Keratinocyte (primary cell): ENCODE measurements at regions not wholly inside any gene's neighbourhood (a gene's known extent, or its start where the extent isn't known, plus 50 kb on each side); places are given as distances from the start of the nearest gene placed in this dataset.

Experiments
- EZH2 ChIP-seq: IDR thresholded peaks from one replicate; pipeline ENCODE4 v1.6.1; 2012; ENCODE audit warnings: inconsistent platforms, mild to moderate bottlenecking, low read length, moderate library complexity
- TF ChIP-seq, protein P1 (sequence below), 3 experiments: IDR thresholded peaks in 1 of 3; conservative IDR thresholded peaks in 1 of 3; optimal IDR thresholded peaks in 1 of 3; 2 replicates in 2 of 3; 3 replicates in 1 of 3; pipeline versions ENCODE3 to v1.5.1; 2011; ENCODE audit warnings: low read length in 3 of 3, mild to moderate bottlenecking in 3 of 3, moderate library complexity in 2 of 3, control low read depth in 1 of 3, inconsistent platforms in 1 of 3; ENCODE audit not compliant: insufficient read depth in 2 of 3; ENCODE audit errors: extremely low read depth in 1 of 3

DNA sequence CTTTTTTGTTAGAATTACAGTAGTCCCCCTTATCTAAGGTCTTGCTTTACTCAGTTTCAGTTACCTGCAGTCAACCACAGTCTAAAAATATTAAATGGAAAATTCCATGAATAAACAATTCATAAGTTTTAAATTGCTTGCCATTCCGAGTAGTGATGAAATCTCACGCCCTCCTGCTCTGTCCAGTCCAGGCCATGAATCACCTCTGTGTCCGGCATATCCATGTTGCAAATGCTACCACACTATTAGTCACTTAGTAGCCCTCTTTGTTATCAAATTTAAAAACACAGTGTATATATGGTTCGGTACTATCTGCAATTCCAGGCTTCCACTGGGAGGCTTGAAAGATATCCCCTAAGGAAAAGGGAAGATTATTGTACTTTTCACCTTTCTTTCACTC, 164.6 kb upstream of the FAM83B start:
- TF ChIP-seq EZH2 = no peak
- TF ChIP-seq, protein P1, sequence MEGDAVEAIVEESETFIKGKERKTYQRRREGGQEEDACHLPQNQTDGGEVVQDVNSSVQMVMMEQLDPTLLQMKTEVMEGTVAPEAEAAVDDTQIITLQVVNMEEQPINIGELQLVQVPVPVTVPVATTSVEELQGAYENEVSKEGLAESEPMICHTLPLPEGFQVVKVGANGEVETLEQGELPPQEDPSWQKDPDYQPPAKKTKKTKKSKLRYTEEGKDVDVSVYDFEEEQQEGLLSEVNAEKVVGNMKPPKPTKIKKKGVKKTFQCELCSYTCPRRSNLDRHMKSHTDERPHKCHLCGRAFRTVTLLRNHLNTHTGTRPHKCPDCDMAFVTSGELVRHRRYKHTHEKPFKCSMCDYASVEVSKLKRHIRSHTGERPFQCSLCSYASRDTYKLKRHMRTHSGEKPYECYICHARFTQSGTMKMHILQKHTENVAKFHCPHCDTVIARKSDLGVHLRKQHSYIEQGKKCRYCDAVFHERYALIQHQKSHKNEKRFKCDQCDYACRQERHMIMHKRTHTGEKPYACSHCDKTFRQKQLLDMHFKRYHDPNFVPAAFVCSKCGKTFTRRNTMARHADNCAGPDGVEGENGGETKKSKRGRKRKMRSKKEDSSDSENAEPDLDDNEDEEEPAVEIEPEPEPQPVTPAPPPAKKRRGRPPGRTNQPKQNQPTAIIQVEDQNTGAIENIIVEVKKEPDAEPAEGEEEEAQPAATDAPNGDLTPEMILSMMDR (optimal IDR thresholded peaks at IDR 0.05 in 1 of 3, IDR thresholded peaks at IDR 0.05 in 1 of 3, conservative IDR thresholded peaks at IDR 0.05 in 1 of 3; ENCODE audit: extremely low read depth in 1 of 3, insufficient read depth in 2 of 3, low read length in 3 of 3) = no peak
